PC-9 (cell line): ENCODE measurements at regions not wholly inside any gene's neighbourhood (a gene's known extent, or its start where the extent isn't known, plus 50 kb on each side); places are given as distances from the start of the nearest gene placed in this dataset.
"Not testable (repeated sequence)": the region's sequence is repeated elsewhere in the genome, so short reads cannot be mapped to it uniquely, and the experiment has no call there.

Source experiments
- CTCF ChIP-seq: fragments of 200-600 bp; sonication (generic); conservative IDR thresholded peaks from 2 replicates; pipeline ENCODE4 v1.6.1; 2017; ENCODE audit warnings: mixed run types, antibody characterized with exemption, mild to moderate bottlenecking, moderate library complexity
- EZH2 ChIP-seq: fragments of 200-600 bp; sonication (generic); IDR thresholded peaks from 2 replicates; pipeline ENCODE4 v1.8.0; 2017; ENCODE audit warnings: antibody characterized with exemption, low read depth

GRCh38 chr2:9726016-9726415 is 95.2 kb upstream of the YWHAQ start:
- not testable (repeated sequence) for TF ChIP-seq EZH2, CTCF
